Frontal cortex (tissue), 3 donors: ENCODE measurements at regions not wholly inside any gene's neighbourhood (a gene's known extent, or its start where the extent isn't known, plus 50 kb on each side); places are given as distances from the start of the nearest gene placed in this dataset.
"Not testable (repeated sequence)": the region's sequence is repeated elsewhere in the genome, so short reads cannot be mapped to it uniquely, and the experiment has no call there.

Source experiments
- DNase-seq, 2 donors: peaks; one replicate each; pipeline ENCODE4 v3.0.0; 2012; ENCODE audit warnings: low spot score in 2 of 2
- FAIRE-seq: peaks from 2 replicates; lab custom pipeline; 2012; peaks lifted over from hg19 to GRCh38; lab: Jason Lieb, UNC
- donor health status: control.
- donor health status: control.
- donor health status: control.

DNA sequence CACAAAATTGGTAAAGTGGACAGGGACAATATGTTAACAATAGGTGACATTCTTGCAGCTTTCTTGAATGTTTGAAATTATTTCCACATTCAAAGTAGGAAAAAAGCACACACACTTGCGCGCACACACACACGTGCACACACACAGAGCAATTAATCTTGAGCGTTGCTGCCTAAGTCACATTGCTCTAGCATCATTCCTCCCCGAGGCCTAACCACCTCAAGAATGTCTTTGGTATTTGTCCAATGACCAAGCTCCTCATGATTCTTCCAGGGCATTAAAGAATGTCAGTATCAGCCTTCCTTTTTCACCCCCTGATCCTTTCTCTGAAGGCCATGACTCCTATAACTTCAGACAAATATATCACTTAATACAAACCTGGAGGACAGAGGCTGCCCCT is 198.1 kb downstream of the NPR3 start:
- no peak for FAIRE-seq
- DNase-seq: no peak

DNA sequence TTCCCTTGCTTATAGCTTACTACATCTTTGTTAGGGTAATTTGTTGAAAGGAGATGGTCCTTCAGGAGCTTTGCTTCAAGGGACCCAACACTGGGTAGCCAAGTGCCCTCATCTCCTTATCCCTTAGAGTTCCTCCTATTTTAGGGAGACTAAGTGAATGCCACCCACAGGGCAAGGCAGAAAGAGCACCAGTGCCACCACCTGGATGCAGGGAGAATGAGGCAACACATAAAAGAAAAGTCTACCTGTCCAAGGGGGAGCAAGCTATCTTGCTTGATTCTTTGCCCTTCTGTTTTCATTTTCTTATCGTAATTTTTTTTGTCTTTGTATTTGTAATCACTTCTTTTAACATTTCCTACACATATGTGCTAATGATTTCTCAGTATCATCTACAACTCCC is 205.5 kb downstream of the NPR3 start:
- DNase-seq (no peak), FAIRE-seq (no peak)

DNA sequence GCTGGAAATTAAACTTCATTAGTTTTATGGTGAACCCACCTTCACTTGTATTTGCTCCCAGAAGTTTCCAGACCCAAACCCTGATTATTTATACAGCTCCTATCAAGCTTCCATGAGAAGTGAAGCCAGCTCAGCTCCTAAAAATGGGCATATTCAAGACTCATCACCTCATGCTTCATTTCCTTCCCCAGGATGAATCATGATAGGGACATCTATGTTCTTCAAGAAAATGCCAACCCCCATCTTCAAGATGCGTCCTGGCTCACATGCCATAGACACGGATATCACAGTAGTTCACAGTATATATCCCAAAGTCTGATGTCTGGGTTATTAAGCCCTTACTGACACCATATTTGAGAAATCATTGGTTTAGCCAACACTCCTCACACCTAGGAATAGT is 217.6 kb downstream of the NPR3 start:
- no peak for DNase-seq
- FAIRE-seq: no peak

DNA sequence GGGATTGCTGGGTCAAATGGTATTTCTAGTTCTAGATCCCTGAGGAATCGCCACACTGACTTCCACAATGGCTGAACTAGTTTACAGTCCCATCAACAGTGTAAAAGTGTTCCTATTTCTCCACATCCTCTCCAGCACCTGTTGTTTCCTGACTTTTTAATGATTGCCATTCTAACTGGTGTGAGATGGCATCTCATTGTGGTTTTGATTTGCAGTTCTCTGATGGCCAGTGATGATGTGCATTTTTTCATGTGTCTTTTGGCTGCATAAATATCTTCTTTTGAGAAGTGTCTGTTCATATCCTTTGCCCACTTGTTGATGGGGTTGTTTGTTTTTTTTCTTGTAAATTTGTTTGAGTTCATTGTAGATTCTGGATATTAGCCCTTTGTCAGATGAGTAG is 220.3 kb downstream of the NPR3 start:
- not testable (repeated sequence) for FAIRE-seq, DNase-seq

- DNase-seq: no peak
- FAIRE-seq: no peak
Measured at GRCh38 chr5:32932241-32932935, 221.3 kb downstream of the NPR3 start.

- DNase-seq: no peak
- no peak for FAIRE-seq
Measured at GRCh38 chr5:32933692-32934091, 222.6 kb downstream of the NPR3 start.

- DNase-seq (no peak), FAIRE-seq (no peak)
Measured at GRCh38 chr5:32934529-32934928, 223.4 kb downstream of the NPR3 start.

DNA sequence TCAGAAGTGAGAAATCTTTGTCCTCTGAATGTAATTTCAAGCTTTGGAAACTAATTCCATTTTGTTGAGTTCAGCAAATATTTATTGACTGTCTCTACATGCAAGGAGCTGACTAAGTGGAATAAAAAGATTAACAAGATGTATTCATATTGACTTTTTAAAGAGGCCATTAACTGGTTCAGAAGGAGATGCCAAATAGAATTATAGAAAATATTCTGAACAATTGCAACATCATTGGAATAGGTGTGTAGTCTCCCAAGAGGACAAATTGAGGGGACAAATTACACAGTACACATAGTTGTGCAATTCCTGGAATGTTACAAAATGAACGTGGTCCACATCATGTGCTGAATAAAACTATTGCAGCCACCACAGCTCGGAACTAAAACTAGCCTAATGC is 224.2 kb downstream of the NPR3 start:
- FAIRE-seq (no peak), DNase-seq (no peak)

GRCh38 chr5:32936329-32936728 is 225.2 kb downstream of the NPR3 start:
- DNase-seq: no peak
- FAIRE-seq: no peak

GRCh38 chr5:32942225-32942989 is 231.3 kb downstream of the NPR3 start:
- DNase-seq (no peak), FAIRE-seq (no peak)

GRCh38 chr5:32949286-32949970 is 238.3 kb downstream of the NPR3 start:
- no peak for DNase-seq
- FAIRE-seq: no peak

GRCh38 chr5:32951003-32951402 is 239.9 kb downstream of the NPR3 start:
- no peak for FAIRE-seq
- DNase-seq: no peak

GRCh38 chr5:32951878-32952277 is 240.8 kb downstream of the NPR3 start:
- no peak for DNase-seq
- FAIRE-seq: no peak

DNA sequence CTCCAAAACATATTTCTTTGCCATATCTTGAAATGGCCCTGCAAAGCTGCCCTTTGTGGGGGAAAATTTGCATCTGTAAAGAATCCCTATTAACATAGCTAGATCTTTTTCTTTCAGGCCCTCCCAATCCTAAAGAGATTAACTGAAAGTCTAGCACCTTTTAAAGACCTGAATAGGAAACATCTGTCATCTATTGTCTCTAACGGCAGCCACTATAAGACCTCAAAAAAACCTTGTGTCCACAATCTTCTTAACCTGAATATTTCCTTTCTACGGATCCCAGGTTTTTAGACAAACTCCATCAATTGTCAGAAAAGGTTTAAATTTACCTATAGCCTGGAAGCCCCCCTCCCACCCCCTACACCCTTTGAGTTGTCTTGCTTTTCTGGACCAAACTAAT is 241.3 kb downstream of the NPR3 start:
- not testable (repeated sequence) for FAIRE-seq, DNase-seq

GRCh38 chr5:32953694-32954093 is 242.6 kb downstream of the NPR3 start:
- no peak for FAIRE-seq
- no peak for DNase-seq

GRCh38 chr5:32955814-32956213 is 244.7 kb downstream of the NPR3 start:
- FAIRE-seq: no peak

GRCh38 chr5:32960340-32961058 is 249.4 kb downstream of the NPR3 start:
- FAIRE-seq: no peak

More at GRCh38 chr5:32955814-32956213, 244.7 kb downstream of the NPR3 start:
- no peak for DNase-seq

GRCh38 chr5:32961059-32961415 is 249.9 kb downstream of the NPR3 start:
- DNase-seq (no peak), FAIRE-seq (no peak)

More at GRCh38 chr5:32960340-32961058, 249.4 kb downstream of the NPR3 start:
- no peak for DNase-seq

DNA sequence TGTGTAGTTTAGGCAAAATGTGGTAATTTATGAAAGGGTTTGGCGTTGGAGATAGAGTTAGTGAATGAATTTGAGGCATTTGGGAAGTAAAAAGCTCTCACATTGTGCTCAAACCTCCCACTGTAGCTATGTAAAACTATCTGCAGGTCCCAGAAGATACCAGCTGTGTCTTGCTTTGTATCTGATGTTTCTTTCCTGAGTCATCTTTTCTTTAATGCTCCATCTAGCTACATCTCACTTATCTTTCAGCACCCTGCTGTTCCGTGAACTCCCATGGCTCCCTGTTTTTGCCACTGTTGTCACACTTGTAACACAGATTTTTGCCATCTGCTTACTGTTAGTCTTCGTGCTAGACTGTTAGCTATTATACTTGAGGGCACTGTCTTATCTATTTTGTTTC is 253.1 kb downstream of the NPR3 start:
- FAIRE-seq (no peak), DNase-seq (no peak)

DNA sequence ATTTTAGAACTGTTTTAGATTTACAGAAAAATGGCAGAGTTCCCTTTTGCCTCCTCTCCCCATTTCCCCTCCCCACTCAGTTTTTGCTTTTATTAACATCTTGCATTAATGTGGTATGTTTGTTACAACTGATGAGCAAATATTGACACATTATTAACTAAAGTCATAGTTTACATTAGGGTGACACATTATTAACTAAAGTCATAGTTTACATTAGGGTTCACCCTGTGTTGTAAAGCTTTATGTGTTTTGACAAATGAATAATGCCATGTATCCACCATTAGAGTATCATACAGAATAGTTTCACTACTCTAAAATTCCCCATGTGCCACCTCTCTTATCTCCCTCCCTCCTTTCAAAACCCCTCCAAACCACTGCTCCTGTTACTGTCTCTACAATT is 262.5 kb downstream of the NPR3 start:
- no peak for DNase-seq
- no peak for FAIRE-seq
